Fibroblast of lung (primary cell): ENCODE measurements at regions not wholly inside any gene's neighbourhood (a gene's known extent, or its start where the extent isn't known, plus 50 kb on each side); places are given as distances from the start of the nearest gene placed in this dataset.
A peak's percentile ranks its signal among the peaks of the same experiment; 100 is the strongest.

ENCODE experiments used
- DNase-seq, 2 donors: peaks; one replicate each; pipeline versions ENCODE4 v3.0.0 to v3.0.0-alpha.2; 2010; ENCODE audit warnings: low read depth in 2 of 2
- H2AFZ ChIP-seq: 2 replicates; pipeline ENCODE4 v1.5.1; 2012; ENCODE audit warnings: low read length, control low read depth, inconsistent platforms
- H3K27ac ChIP-seq: 2 replicates; pipeline ENCODE4 v1.5.1; 2011; ENCODE audit warnings: low read length, control low read depth; ENCODE audit not compliant: insufficient read depth
- H3K27me3 ChIP-seq: 2 replicates; pipeline ENCODE4 v1.5.1; 2011; ENCODE audit warnings: mild to moderate bottlenecking, low read length; ENCODE audit not compliant: control insufficient read depth, insufficient read depth
- H3K36me3 ChIP-seq: 2 replicates; pipeline ENCODE4 v1.5.1; 2011; ENCODE audit warnings: low read length; ENCODE audit not compliant: control insufficient read depth, insufficient read depth
- H3K4me1 ChIP-seq: 2 replicates; pipeline ENCODE4 v1.5.1; 2011; ENCODE audit warnings: low read length; ENCODE audit not compliant: control insufficient read depth, insufficient read depth; ENCODE audit errors: extremely low read depth
- H3K4me2 ChIP-seq: 2 replicates; pipeline ENCODE4 v1.5.1; 2011; ENCODE audit warnings: low read length, control low read depth; ENCODE audit not compliant: insufficient read depth; ENCODE audit errors: extremely low read depth
- H3K4me3 ChIP-seq, 4 experiments: fragments of 200-600 bp in 1 of 4; sonication (generic) in 1 of 4; replicated peaks in 1 of 4; 2 replicates each; pipeline ENCODE4 v1.5.1; 2011 to 2016; ENCODE audit warnings: low read length in 4 of 4, low read depth in 3 of 4, mild to moderate bottlenecking in 3 of 4, control low read depth in 2 of 4, inconsistent platforms in 1 of 4, mixed read lengths in 1 of 4; ENCODE audit not compliant: insufficient read depth in 1 of 4; ENCODE audit errors: control extremely low read depth in 1 of 4
- H3K79me2 ChIP-seq: 2 replicates; pipeline ENCODE4 v1.5.1; 2012; ENCODE audit warnings: mild to moderate bottlenecking, low read length, inconsistent platforms; ENCODE audit not compliant: control insufficient read depth, insufficient read depth
- H3K9ac ChIP-seq: 2 replicates; pipeline ENCODE4 v1.5.1; 2011; ENCODE audit warnings: mild to moderate bottlenecking, low read length, control low read depth; ENCODE audit not compliant: insufficient read depth
- H3K9me3 ChIP-seq: 2 replicates; pipeline ENCODE4 v1.5.1; 2012; ENCODE audit warnings: low read depth, low read length; ENCODE audit not compliant: control insufficient read depth, insufficient read depth
- H4K20me1 ChIP-seq: 2 replicates; pipeline ENCODE4 v1.5.1; 2011; ENCODE audit warnings: low read length; ENCODE audit not compliant: control insufficient read depth, insufficient read depth; ENCODE audit errors: extremely low read depth
- EZH2 ChIP-seq: IDR thresholded peaks from 2 replicates; pipeline ENCODE4 v1.5.1; 2012; ENCODE audit warnings: low read length, control low read depth, mild to moderate bottlenecking; ENCODE audit errors: missing control alignments
- TF ChIP-seq, protein P1 (sequence below), 2 donors: IDR thresholded peaks in 1 of 2; conservative IDR thresholded peaks in 1 of 2; 1 replicate in 1 of 2; 2 replicates in 1 of 2; pipeline ENCODE4 v1.5.1; 2011 to 2012; ENCODE audit warnings: low read length in 2 of 2, control low read depth in 1 of 2, inconsistent platforms in 1 of 2, low read depth in 1 of 2, mild to moderate bottlenecking in 1 of 2

DNA sequence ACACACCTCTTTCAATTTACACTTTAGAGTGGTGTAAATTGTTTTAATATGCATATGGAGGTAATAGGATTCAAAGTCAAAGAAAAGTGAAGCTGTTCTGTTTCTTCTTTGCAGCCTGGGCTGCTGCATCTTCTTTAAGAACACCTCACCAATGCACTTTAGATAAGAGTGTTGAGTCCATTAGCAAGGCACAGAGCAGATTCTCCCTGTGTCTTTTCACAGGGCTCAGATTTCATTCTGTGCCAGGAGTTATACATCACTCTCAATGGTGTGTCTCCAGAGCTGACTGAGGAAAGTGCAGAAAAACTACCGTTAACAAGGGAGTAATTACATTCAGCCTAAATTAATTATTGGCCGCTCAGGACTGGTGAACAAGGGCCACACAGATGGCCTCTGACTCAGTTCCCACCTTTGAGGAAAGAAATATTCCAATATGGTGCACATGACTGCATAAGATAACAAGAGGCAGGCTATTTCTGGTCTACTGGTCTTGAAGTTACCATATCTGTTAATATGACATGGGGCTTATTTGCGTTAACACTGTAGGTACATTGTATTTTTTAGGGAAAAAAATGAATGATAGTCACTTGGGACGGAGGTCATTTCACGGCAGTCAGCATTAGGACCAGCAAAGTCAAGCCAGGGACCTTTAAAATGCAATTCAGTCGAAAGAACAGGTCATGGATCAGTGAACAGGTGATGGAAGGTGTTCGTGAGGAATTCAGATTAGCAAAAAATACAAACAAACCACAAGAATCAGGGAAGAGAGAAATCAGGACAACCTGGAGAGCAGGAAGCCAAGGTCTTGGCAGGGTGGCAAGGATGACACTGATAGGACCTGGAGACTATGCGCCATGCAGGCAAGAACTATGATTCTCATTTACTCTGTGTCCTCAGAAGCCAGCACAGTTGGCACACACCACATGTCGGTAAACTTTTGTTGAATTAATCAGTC, 203.7 kb downstream of the TBX18 start:
- no peak overlapping the region for H3K4me3 ChIP-seq
- no peak for DNase-seq
- H3K36me3 ChIP-seq = no peaks in the 10 kb centered on the region
- no peak overlapping the region for H2AFZ ChIP-seq
- no peaks in the 10 kb centered on the region for H4K20me1 ChIP-seq
- H3K27ac ChIP-seq = no peak overlapping the region
- H3K9me3 ChIP-seq = no peaks in the 10 kb centered on the region
- H3K79me2 ChIP-seq = no peaks in the 10 kb centered on the region
- H3K4me1 ChIP-seq = no peaks in the 10 kb centered on the region
- TF ChIP-seq EZH2 = no peak
- TF ChIP-seq, protein P1, sequence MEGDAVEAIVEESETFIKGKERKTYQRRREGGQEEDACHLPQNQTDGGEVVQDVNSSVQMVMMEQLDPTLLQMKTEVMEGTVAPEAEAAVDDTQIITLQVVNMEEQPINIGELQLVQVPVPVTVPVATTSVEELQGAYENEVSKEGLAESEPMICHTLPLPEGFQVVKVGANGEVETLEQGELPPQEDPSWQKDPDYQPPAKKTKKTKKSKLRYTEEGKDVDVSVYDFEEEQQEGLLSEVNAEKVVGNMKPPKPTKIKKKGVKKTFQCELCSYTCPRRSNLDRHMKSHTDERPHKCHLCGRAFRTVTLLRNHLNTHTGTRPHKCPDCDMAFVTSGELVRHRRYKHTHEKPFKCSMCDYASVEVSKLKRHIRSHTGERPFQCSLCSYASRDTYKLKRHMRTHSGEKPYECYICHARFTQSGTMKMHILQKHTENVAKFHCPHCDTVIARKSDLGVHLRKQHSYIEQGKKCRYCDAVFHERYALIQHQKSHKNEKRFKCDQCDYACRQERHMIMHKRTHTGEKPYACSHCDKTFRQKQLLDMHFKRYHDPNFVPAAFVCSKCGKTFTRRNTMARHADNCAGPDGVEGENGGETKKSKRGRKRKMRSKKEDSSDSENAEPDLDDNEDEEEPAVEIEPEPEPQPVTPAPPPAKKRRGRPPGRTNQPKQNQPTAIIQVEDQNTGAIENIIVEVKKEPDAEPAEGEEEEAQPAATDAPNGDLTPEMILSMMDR (conservative IDR thresholded peaks at IDR 0.05 in 1 of 2, IDR thresholded peaks at IDR 0.05 in 1 of 2; ENCODE audit: low read depth in 1 of 2, low read length in 2 of 2) = no peak
- no peak overlapping the region for H3K4me2 ChIP-seq
- no peaks in the 10 kb centered on the region for H3K27me3 ChIP-seq
- H3K9ac ChIP-seq = no peak overlapping the region

DNA sequence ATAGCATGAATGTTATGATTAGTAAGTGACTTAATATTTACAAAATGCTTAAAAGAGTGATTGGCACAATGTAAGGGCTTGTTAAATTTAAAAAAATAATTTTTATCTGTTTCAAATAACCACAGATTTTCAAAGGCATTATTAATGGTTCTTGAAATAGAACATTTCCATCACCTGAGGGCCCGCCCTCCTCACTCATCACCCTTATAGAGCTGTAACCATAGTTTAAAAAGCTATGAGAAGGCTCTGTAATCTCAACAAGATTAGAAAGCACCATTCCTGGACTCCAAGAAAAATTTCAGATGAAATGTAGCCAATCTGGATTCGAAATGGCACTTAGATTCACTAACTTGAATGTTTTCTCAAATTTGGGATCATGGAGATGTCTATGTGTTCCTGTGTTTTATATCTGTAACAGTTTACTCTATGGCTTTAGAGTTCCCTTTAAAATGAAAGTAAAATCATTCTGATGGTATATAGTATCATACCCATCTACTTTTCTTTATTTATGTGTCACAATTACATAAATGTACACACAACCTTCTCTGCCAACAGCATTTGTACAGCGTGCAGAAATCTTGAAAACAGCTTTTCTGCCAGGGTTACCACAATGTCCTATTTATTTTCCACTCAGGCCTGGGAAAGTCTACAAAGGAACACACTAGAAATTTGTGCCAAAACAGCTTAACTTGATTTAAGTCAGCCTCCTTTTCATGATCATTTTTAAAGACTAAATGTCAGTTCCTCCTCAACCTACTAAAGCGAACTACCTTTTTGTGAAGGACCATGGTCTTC, 207.7 kb downstream of the TBX18 start:
- H2AFZ ChIP-seq = no peak overlapping the region
- no peak overlapping the region for H3K9ac ChIP-seq
- H3K36me3 ChIP-seq = no peaks in the 10 kb centered on the region
- no peak overlapping the region for H3K4me3 ChIP-seq
- H3K4me1 ChIP-seq = no peaks in the 10 kb centered on the region
- TF ChIP-seq EZH2 = no peak
- TF ChIP-seq, protein P1 (conservative IDR thresholded peaks at IDR 0.05 in 1 of 2, IDR thresholded peaks at IDR 0.05 in 1 of 2; ENCODE audit: low read depth in 1 of 2, low read length in 2 of 2) = no peak
- H3K27ac ChIP-seq = no peak overlapping the region
- H3K27me3 ChIP-seq = no peaks in the 10 kb centered on the region
- no peak overlapping the region for H3K4me2 ChIP-seq
- H4K20me1 ChIP-seq = no peaks in the 10 kb centered on the region
- no peaks in the 10 kb centered on the region for H3K79me2 ChIP-seq
- peak in 1 of 2 donors; percentile 62 for DNase-seq
- H3K9me3 ChIP-seq = no peaks in the 10 kb centered on the region

DNA sequence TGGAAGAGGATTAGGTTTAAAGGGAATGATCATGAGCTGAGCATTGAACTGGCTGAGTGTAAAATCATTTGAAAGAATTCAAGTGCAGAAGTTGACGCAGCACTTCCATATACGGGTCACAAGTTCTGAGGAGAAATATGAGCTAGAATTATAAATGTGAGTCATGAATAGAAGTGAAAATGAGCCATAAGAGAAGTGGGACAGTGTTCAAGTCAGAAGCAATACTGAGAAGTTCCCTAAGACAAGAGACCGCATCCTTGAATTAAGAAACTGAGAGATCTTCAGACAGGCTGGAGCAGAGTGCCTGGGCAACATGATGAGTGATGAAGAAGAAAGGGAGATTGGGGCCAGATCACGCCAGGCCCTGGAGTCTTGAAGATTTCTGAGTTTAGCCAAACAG, 209.7 kb downstream of the TBX18 start:
- TF ChIP-seq, protein P1 (conservative IDR thresholded peaks at IDR 0.05 in 1 of 2, IDR thresholded peaks at IDR 0.05 in 1 of 2; ENCODE audit: low read depth in 1 of 2, low read length in 2 of 2) = no peak
- TF ChIP-seq EZH2 = no peak
- no peaks in the 10 kb centered on the region for H3K36me3 ChIP-seq
- no peaks in the 10 kb centered on the region for H4K20me1 ChIP-seq
- no peaks in the 10 kb centered on the region for H3K4me1 ChIP-seq
- no peak overlapping the region for H3K27ac ChIP-seq
- DNase-seq = peak; percentile 33 to 37
- H3K4me2 ChIP-seq = no peak overlapping the region
- no peak overlapping the region for H3K9ac ChIP-seq
- H3K4me3 ChIP-seq = no peak overlapping the region
- no peaks in the 10 kb centered on the region for H3K27me3 ChIP-seq
- H2AFZ ChIP-seq = no peak overlapping the region
- H3K79me2 ChIP-seq = no peaks in the 10 kb centered on the region
- no peaks in the 10 kb centered on the region for H3K9me3 ChIP-seq
